GM19395 (cell line): ENCODE measurements at regions not wholly inside any gene's neighbourhood (a gene's known extent, or its start where the extent isn't known, plus 50 kb on each side); places are given as distances from the start of the nearest gene placed in this dataset.

Source experiments
- ATAC-seq: cut with Tn5 transposase; IDR thresholded peaks from one replicate; pipeline ENCODE4 v1.9.1; 2021; ENCODE audit warnings: mild to moderate bottlenecking, moderate library complexity; ENCODE audit not compliant: unreplicated experiment

GRCh38 chr2:103010751-103011150, 248.9 kb downstream of the TMEM182 start:
- no peak for ATAC-seq

GRCh38 chr2:103012590-103012989, 250.8 kb downstream of the TMEM182 start:
- no peak for ATAC-seq

GRCh38 chr2:103025056-103025455, 263.2 kb downstream of the TMEM182 start:
- no peak for ATAC-seq

GRCh38 chr2:103028181-103028580, 266.4 kb downstream of the TMEM182 start:
- no peak for ATAC-seq
